ENCODE measurements at regions not wholly inside any gene's neighbourhood (a gene's known extent, or its start where the extent isn't known, plus 50 kb on each side); places are given as distances from the start of the nearest gene placed in this dataset.

GRCh38 chr7:136058546-136058945 is 81.4 kb upstream of the MTPN start:
- H3K27me3 ChIP-seq (ENCODE audit: control insufficient read depth, insufficient read depth, low read length): peaks cover 6% of the 10 kb centered on the region
- H3K4me1 ChIP-seq (ENCODE audit: control insufficient read depth, insufficient read depth, low read length): no peaks in the 10 kb centered on the region
- H3K36me3 ChIP-seq (ENCODE audit: insufficient read depth, low read length): no peaks in the 10 kb centered on the region
- no peak overlapping the region for H3K4me2 ChIP-seq (ENCODE audit: low read length)
- H3K9ac ChIP-seq (ENCODE audit: low read depth, low read length): no peak overlapping the region
- H3K9me3 ChIP-seq (replicated peaks; ENCODE audit: low read length): no peaks in the 10 kb centered on the region
- no peak overlapping the region for H3K4me3 ChIP-seq (ENCODE audit: low read length)

DNA sequence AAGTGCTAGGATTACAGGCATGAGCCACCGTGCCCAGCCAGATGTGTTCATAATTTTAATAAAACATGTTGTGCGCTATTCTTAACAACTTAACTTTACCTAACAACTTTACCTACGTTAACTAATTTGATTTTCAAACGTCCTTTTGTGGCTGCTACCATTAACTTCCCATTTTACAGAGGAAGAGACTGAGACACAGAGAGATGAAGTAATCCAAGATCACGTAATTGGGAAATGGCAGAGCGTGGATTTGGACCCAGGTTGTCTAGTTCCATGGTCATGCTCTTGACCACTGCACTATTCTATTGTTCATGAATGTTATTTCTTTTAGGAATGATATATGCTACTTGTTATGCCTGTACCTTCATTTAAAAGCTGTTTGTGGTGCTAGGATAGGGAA is 80.3 kb upstream of the MTPN start:
- H3K9ac ChIP-seq (ENCODE audit: low read depth, low read length): no peak overlapping the region
- H3K27me3 ChIP-seq (ENCODE audit: control insufficient read depth, insufficient read depth, low read length): peaks cover 6% of the 10 kb centered on the region
- H3K4me3 ChIP-seq (ENCODE audit: low read length): no peak overlapping the region
- no peaks in the 10 kb centered on the region for H3K36me3 ChIP-seq (ENCODE audit: insufficient read depth, low read length)
- no peaks in the 10 kb centered on the region for H3K9me3 ChIP-seq (replicated peaks; ENCODE audit: low read length)
- no peaks in the 10 kb centered on the region for H3K4me1 ChIP-seq (ENCODE audit: control insufficient read depth, insufficient read depth, low read length)
- H3K4me2 ChIP-seq (ENCODE audit: low read length): no peak overlapping the region

DNA sequence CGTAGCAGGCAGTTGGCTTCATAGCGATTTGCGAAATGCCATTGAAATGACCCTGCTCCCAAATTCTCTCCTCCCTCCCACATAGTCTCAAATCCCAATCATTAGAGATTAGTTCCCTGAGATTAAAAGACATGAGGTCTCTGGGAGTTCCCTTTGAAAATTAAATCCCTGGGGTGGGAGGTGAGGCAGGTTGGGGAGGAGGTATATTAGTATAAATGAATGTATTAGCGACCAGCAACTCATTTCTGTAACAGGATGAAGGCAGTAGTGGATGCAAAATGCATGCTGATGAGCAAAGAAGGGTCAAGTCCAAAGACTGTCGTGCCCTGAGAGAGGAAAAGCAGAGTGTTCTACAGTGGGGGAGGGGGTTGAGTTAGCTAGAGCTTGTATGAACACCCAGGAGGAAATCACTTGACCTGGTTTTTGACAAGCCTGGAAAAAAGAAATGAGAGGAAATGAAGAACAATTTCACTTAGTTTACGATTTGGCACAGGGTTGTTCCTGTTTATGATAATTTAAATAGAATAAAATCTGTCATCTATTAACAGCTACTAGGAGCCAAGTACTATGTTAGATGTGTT is 79.6 kb upstream of the MTPN start:
- no peaks in the 10 kb centered on the region for H3K36me3 ChIP-seq (ENCODE audit: insufficient read depth, low read length)
- no peaks in the 10 kb centered on the region for H3K4me1 ChIP-seq (ENCODE audit: control insufficient read depth, insufficient read depth, low read length)
- H3K9ac ChIP-seq (ENCODE audit: low read depth, low read length): no peak overlapping the region
- H3K4me2 ChIP-seq (ENCODE audit: low read length): no peak overlapping the region
- H3K4me3 ChIP-seq (ENCODE audit: low read length): no peak overlapping the region
- H3K27me3 ChIP-seq (ENCODE audit: control insufficient read depth, insufficient read depth, low read length): peaks cover 3% of the 10 kb centered on the region
- no peaks in the 10 kb centered on the region for H3K9me3 ChIP-seq (replicated peaks; ENCODE audit: low read length)

DNA sequence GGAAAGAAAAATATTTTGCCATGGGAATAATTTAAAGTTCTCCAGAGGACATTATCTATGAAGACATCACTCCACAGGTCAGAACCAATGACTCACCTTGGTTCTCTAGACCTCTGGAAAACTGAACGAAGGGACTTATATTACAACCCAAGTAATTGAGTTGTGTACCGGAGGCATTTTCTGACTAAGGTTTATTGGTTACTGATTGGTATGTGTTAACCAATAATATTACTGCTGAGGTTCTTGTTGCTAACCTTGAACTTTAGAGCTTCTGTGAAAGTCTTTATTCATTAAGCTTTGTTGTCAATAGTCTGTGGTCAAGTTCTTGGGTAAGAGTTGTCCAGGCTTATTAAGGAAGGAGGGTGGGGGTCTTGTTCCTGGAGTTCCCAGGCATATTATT is 78.1 kb upstream of the MTPN start:
- Histone ChIP-seq H3K4me1 (ENCODE audit: control insufficient read depth, insufficient read depth, low read length) (no peaks in the 10 kb centered on the region), H3K27me3 (ENCODE audit: control insufficient read depth, insufficient read depth, low read length) (peaks cover 3% of the 10 kb centered on the region), H3K36me3 (ENCODE audit: insufficient read depth, low read length) (no peaks in the 10 kb centered on the region), H3K4me2 (ENCODE audit: low read length) (no peak overlapping the region), H3K9ac (ENCODE audit: low read depth, low read length) (no peak overlapping the region), H3K4me3 (ENCODE audit: low read length) (no peak overlapping the region), H3K9me3 (replicated peaks; ENCODE audit: low read length) (no peaks in the 10 kb centered on the region)

DNA sequence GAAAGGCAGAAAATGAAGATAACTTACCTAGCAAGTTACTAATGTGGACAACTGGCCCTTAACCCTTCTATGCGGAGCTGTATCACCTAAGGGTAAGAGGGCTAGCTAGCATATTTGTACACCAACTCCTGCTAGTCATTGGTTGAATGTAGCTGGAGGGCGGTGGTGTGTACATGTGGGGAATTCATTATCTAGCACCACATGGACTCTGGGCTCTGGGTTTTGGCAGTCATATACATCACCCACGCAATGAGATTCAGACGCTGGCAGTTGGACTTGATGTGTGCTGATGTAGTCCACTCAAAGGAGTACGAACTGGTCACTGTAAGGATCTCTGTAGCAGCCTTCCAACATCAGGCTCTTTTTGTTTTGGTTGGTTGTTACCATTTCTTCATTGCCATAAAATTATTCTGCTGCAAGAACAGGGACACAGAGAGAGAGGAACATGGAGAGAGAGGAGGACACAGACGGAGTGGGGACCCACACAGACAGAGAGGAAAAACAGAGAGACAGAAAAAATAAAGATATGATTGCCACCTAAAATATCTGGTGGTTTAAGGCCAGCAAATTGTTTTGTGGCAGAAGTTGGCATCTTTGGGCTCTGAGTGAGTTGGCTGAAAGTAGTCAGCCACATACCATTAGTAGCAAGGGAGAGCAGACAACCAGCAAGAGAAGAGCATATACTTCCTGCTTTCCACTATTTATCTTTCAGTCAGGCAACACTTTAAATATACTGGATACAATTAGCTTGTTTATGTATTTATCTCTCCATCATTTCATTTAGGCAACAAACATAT is 76.7 kb upstream of the MTPN start:
- H3K27me3 ChIP-seq (ENCODE audit: control insufficient read depth, insufficient read depth, low read length): peaks cover 3% of the 10 kb centered on the region
- no peak overlapping the region for H3K4me3 ChIP-seq (ENCODE audit: low read length)
- H3K4me2 ChIP-seq (ENCODE audit: low read length): no peak overlapping the region
- H3K4me1 ChIP-seq (ENCODE audit: control insufficient read depth, insufficient read depth, low read length): no peaks in the 10 kb centered on the region
- no peaks in the 10 kb centered on the region for H3K9me3 ChIP-seq (replicated peaks; ENCODE audit: low read length)
- H3K36me3 ChIP-seq (ENCODE audit: insufficient read depth, low read length): no peaks in the 10 kb centered on the region
- H3K9ac ChIP-seq (ENCODE audit: low read depth, low read length): no peak overlapping the region

- H3K27me3 ChIP-seq (ENCODE audit: control insufficient read depth, insufficient read depth, low read length): peaks cover 3% of the 10 kb centered on the region
- H3K9me3 ChIP-seq (replicated peaks; ENCODE audit: low read length): no peaks in the 10 kb centered on the region
- H3K36me3 ChIP-seq (ENCODE audit: insufficient read depth, low read length): no peaks in the 10 kb centered on the region
- no peak overlapping the region for H3K4me3 ChIP-seq (ENCODE audit: low read length)
- H3K4me1 ChIP-seq (ENCODE audit: control insufficient read depth, insufficient read depth, low read length): no peaks in the 10 kb centered on the region
- no peak overlapping the region for H3K4me2 ChIP-seq (ENCODE audit: low read length)
- H3K9ac ChIP-seq (ENCODE audit: low read depth, low read length): no peak overlapping the region
Observed at GRCh38 chr7:136051203-136051928, 74.2 kb upstream of the MTPN start.

GRCh38 chr7:136050462-136050847 is 73.3 kb upstream of the MTPN start:
- Histone ChIP-seq H3K9ac (ENCODE audit: low read depth, low read length) (no peak overlapping the region), H3K9me3 (replicated peaks; ENCODE audit: low read length) (no peaks in the 10 kb centered on the region), H3K36me3 (ENCODE audit: insufficient read depth, low read length) (no peaks in the 10 kb centered on the region), H3K27me3 (ENCODE audit: control insufficient read depth, insufficient read depth, low read length) (peaks cover 3% of the 10 kb centered on the region), H3K4me2 (ENCODE audit: low read length) (no peak overlapping the region), H3K4me3 (ENCODE audit: low read length) (no peak overlapping the region), H3K4me1 (ENCODE audit: control insufficient read depth, insufficient read depth, low read length) (peaks cover 2% of the 10 kb centered on the region)

DNA sequence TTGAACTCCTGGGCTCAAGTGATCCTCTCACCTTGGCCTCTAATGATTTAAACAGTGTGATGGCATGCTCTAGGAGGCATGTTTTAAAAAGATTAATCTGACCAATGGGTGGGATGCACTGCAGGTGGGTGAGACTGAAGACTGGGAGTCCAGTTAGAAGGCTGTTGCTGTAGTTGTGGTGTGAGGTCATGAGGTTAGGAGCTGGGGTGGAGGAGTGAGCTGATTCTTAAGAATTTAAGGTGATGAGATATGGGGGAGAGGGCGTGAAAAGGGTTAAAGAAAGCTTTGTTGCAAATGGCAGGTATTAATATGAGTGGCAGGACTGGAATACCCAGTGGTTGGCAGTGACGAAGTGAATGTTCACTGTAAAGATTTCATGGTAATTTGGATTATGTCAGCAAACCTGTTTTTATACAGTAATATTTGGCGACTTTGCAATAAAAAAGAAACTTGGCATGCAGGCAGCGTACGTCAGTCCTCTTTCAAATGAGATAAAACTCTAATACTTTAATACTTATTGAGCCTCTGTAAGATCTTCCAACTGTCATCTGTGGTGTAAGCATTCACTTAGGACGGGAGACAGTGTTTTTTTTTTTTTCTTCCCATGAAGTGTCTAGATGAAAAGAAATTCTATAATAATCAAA is 72.8 kb upstream of the MTPN start:
- Histone ChIP-seq H3K4me3 (ENCODE audit: low read length) (no peak overlapping the region), H3K4me2 (ENCODE audit: low read length) (no peak overlapping the region), H3K27me3 (ENCODE audit: control insufficient read depth, insufficient read depth, low read length) (peaks cover 3% of the 10 kb centered on the region), H3K4me1 (ENCODE audit: control insufficient read depth, insufficient read depth, low read length) (peaks cover 7% of the 10 kb centered on the region), H3K36me3 (ENCODE audit: insufficient read depth, low read length) (no peaks in the 10 kb centered on the region), H3K9me3 (replicated peaks; ENCODE audit: low read length) (no peaks in the 10 kb centered on the region), H3K9ac (ENCODE audit: low read depth, low read length) (no peak overlapping the region)

GRCh38 chr7:136049117-136049516 is 72.0 kb upstream of the MTPN start:
- H3K4me2 ChIP-seq (ENCODE audit: low read length): no peak overlapping the region
- no peaks in the 10 kb centered on the region for H3K9me3 ChIP-seq (replicated peaks; ENCODE audit: low read length)
- H3K36me3 ChIP-seq (ENCODE audit: insufficient read depth, low read length): no peaks in the 10 kb centered on the region
- no peak overlapping the region for H3K9ac ChIP-seq (ENCODE audit: low read depth, low read length)
- H3K4me1 ChIP-seq (ENCODE audit: control insufficient read depth, insufficient read depth, low read length): peaks cover 10% of the 10 kb centered on the region
- no peak overlapping the region for H3K4me3 ChIP-seq (ENCODE audit: low read length)
- no peaks in the 10 kb centered on the region for H3K27me3 ChIP-seq (ENCODE audit: control insufficient read depth, insufficient read depth, low read length)

GRCh38 chr7:136046548-136046947 is 69.4 kb upstream of the MTPN start:
- Histone ChIP-seq H3K4me1 (ENCODE audit: control insufficient read depth, insufficient read depth, low read length) (peaks cover 10% of the 10 kb centered on the region), H3K36me3 (ENCODE audit: insufficient read depth, low read length) (no peaks in the 10 kb centered on the region), H3K9ac (ENCODE audit: low read depth, low read length) (no peak overlapping the region), H3K9me3 (replicated peaks; ENCODE audit: low read length) (no peaks in the 10 kb centered on the region), H3K4me2 (ENCODE audit: low read length) (no peak overlapping the region), H3K4me3 (ENCODE audit: low read length) (no peak overlapping the region), H3K27me3 (ENCODE audit: control insufficient read depth, insufficient read depth, low read length) (no peaks in the 10 kb centered on the region)

GRCh38 chr7:136045992-136046391 is 68.8 kb upstream of the MTPN start:
- H3K9me3 ChIP-seq (replicated peaks; ENCODE audit: low read length): no peaks in the 10 kb centered on the region
- H3K4me1 ChIP-seq (ENCODE audit: control insufficient read depth, insufficient read depth, low read length): peaks cover 10% of the 10 kb centered on the region
- H3K9ac ChIP-seq (ENCODE audit: low read depth, low read length): no peak overlapping the region
- no peak overlapping the region for H3K4me3 ChIP-seq (ENCODE audit: low read length)
- H3K27me3 ChIP-seq (ENCODE audit: control insufficient read depth, insufficient read depth, low read length): no peaks in the 10 kb centered on the region
- H3K36me3 ChIP-seq (ENCODE audit: insufficient read depth, low read length): no peaks in the 10 kb centered on the region
- no peak overlapping the region for H3K4me2 ChIP-seq (ENCODE audit: low read length)

All from skeletal muscle satellite cell (primary cell).